Loucy (cell line): ENCODE measurements at regions not wholly inside any gene's neighbourhood (a gene's known extent, or its start where the extent isn't known, plus 50 kb on each side); places are given as distances from the start of the nearest gene placed in this dataset.

Experiments used
- H2AFZ ChIP-seq: fragments of 200-600 bp; sonication (generic); 2 replicates; pipeline ENCODE4 v1.6.0; 2016; ENCODE audit warnings: antibody characterized with exemption, mild to moderate bottlenecking, low read length, moderate library complexity
- H3F3A ChIP-seq: fragments of 200-600 bp; 2 replicates; pipeline ENCODE4 v1.6.0; 2016; ENCODE audit warnings: antibody characterized with exemption, low read depth, mild to moderate bottlenecking
- H3K27me3 ChIP-seq: fragments of 200-600 bp; sonication (generic); 2 replicates; pipeline ENCODE4 v1.6.1; 2014; ENCODE audit warnings: low read length, mild to moderate bottlenecking; ENCODE audit not compliant: insufficient read depth, poor library complexity, severe bottlenecking
- H3K36me3 ChIP-seq: fragments of 200-600 bp; sonication (generic); 2 replicates; pipeline ENCODE4 v1.6.1; 2016; ENCODE audit warnings: low read length; ENCODE audit not compliant: insufficient read depth
- H3K4me1 ChIP-seq: fragments of 200-600 bp; sonication (generic); 2 replicates; pipeline ENCODE4 v1.5.1; 2014; ENCODE audit warnings: low read length, mild to moderate bottlenecking; ENCODE audit not compliant: insufficient read depth, poor library complexity, severe bottlenecking
- H3K4me2 ChIP-seq: fragments of 200-600 bp; sonication (generic); 2 replicates; pipeline ENCODE4 v1.6.0; 2014; ENCODE audit warnings: antibody characterized with exemption, low read length, low read depth, mild to moderate bottlenecking; ENCODE audit not compliant: poor library complexity, severe bottlenecking
- H3K4me3 ChIP-seq: fragments of 200-600 bp; sonication (generic); 2 replicates; pipeline ENCODE4 v1.5.1; 2014; ENCODE audit warnings: low read length, mild to moderate bottlenecking, mixed read lengths; ENCODE audit not compliant: poor library complexity, severe bottlenecking
- H3K79me2 ChIP-seq: fragments of 200-600 bp; sonication (generic); 2 replicates; pipeline ENCODE4 v1.6.1; 2014; ENCODE audit warnings: low read length; ENCODE audit not compliant: insufficient read depth
- H3K9ac ChIP-seq: fragments of 200-600 bp; sonication (generic); 2 replicates; pipeline ENCODE4 v1.6.0; 2014; ENCODE audit warnings: mild to moderate bottlenecking, low read depth, low read length, moderate library complexity; ENCODE audit not compliant: poor library complexity, severe bottlenecking
- H3K9me2 ChIP-seq: fragments of 200-600 bp; sonication (generic); replicated peaks from 2 replicates; pipeline ENCODE4 v1.6.1; 2016; ENCODE audit warnings: low read depth, low read length, mixed read lengths
- H3K9me3 ChIP-seq: fragments of 200-600 bp; sonication (generic); 2 replicates; pipeline ENCODE4 v1.6.1; 2014; ENCODE audit warnings: mild to moderate bottlenecking, antibody characterized with exemption, low read length, low read depth; ENCODE audit not compliant: insufficient read depth
- H4K20me1 ChIP-seq: fragments of 200-600 bp; sonication (generic); 2 replicates; pipeline ENCODE4 v1.6.0; 2014; ENCODE audit warnings: antibody characterized with exemption, low read length, mild to moderate bottlenecking; ENCODE audit not compliant: insufficient read depth, poor library complexity, severe bottlenecking
- CTCF ChIP-seq: fragments of 200-600 bp; sonication (generic); conservative IDR thresholded peaks from 2 replicates; pipeline ENCODE4 v1.5.1; 2014; ENCODE audit warnings: mild to moderate bottlenecking, antibody characterized with exemption, low read length
- EZH2phosphoT487 ChIP-seq: fragments of 200-600 bp; IDR thresholded peaks from 2 replicates; pipeline ENCODE4 v1.6.1; 2018; ENCODE audit warnings: antibody characterized with exemption, mild to moderate bottlenecking, moderate library complexity, borderline replicate concordance

- no peaks in the 10 kb centered on the region for H4K20me1 ChIP-seq
- no peaks in the 10 kb centered on the region for H3K27me3 ChIP-seq
- TF ChIP-seq CTCF (no peak), EZH2phosphoT487 (no peak)
- no peak overlapping the region for H2AFZ ChIP-seq
- H3K9me2 ChIP-seq, result no peaks in the 10 kb centered on the region
- no peaks in the 10 kb centered on the region for H3K79me2 ChIP-seq
- no peak overlapping the region for H3K4me2 ChIP-seq
- no peaks in the 10 kb centered on the region for H3K4me1 ChIP-seq
- H3K36me3 ChIP-seq, result no peaks in the 10 kb centered on the region
- H3F3A ChIP-seq, result no peaks in the 10 kb centered on the region
- no peak overlapping the region for H3K9ac ChIP-seq
- H3K4me3 ChIP-seq, result no peak overlapping the region
- H3K9me3 ChIP-seq, result no peaks in the 10 kb centered on the region
These were observed 796.5 kb upstream of the LRRC4C start for GRCh38 chr11:42255906-42256305.

- H3K9me2 ChIP-seq, result no peaks in the 10 kb centered on the region
- no peaks in the 10 kb centered on the region for H3K27me3 ChIP-seq
- no peaks in the 10 kb centered on the region for H3K36me3 ChIP-seq
- H3K4me2 ChIP-seq, result no peak overlapping the region
- H4K20me1 ChIP-seq, result no peaks in the 10 kb centered on the region
- no peaks in the 10 kb centered on the region for H3K4me1 ChIP-seq
- no peaks in the 10 kb centered on the region for H3F3A ChIP-seq
- H2AFZ ChIP-seq, result no peak overlapping the region
- H3K9me3 ChIP-seq, result no peaks in the 10 kb centered on the region
- no peak overlapping the region for H3K9ac ChIP-seq
- H3K79me2 ChIP-seq, result no peaks in the 10 kb centered on the region
- TF ChIP-seq CTCF (no peak), EZH2phosphoT487 (no peak)
- no peak overlapping the region for H3K4me3 ChIP-seq
These were observed 798.1 kb upstream of the LRRC4C start for GRCh38 chr11:42257534-42257933.

- H3K4me1 ChIP-seq, result no peaks in the 10 kb centered on the region
- no peak overlapping the region for H3K9ac ChIP-seq
- no peak overlapping the region for H2AFZ ChIP-seq
- TF ChIP-seq EZH2phosphoT487, result no peak
- TF ChIP-seq CTCF, result no peak
- no peaks in the 10 kb centered on the region for H3K79me2 ChIP-seq
- H3K9me2 ChIP-seq, result no peaks in the 10 kb centered on the region
- no peaks in the 10 kb centered on the region for H3K36me3 ChIP-seq
- no peaks in the 10 kb centered on the region for H4K20me1 ChIP-seq
- no peaks in the 10 kb centered on the region for H3F3A ChIP-seq
- H3K27me3 ChIP-seq, result no peaks in the 10 kb centered on the region
- no peaks in the 10 kb centered on the region for H3K9me3 ChIP-seq
- no peak overlapping the region for H3K4me3 ChIP-seq
- no peak overlapping the region for H3K4me2 ChIP-seq
These were observed 805.6 kb upstream of the LRRC4C start for GRCh38 chr11:42265072-42265471.
